OCI-LY7 (cell line): ENCODE measurements at regions not wholly inside any gene's neighbourhood (a gene's known extent, or its start where the extent isn't known, plus 50 kb on each side); places are given as distances from the start of the nearest gene placed in this dataset.

Experiments
- BruUV-seq: library from RNA; stranded (reverse); fragments of 400-500 nt; replicated peaks from 2 replicates; lab custom pipeline; 2021; lab: Mats Ljungman, UMichigan
- CTCF ChIA-PET: fragments of 300-600 bp; sonication (Branson Sonifier 250); formaldehyde crosslinking; loops from one replicate; lab custom pipeline; 2022; ENCODE audit warnings: antibody characterized with exemption; ENCODE audit not compliant: unreplicated experiment; lab: Charles Lee
- POLR2A ChIA-PET: fragments of 300-600 bp; sonication (Branson Sonifier 250); formaldehyde crosslinking; loops from one replicate; lab custom pipeline; 2022; ENCODE audit warnings: antibody characterized with exemption; lab: Charles Lee
- DNase-seq: peaks from one replicate; pipeline ENCODE4 v3.0.0-alpha.2; 2015; ENCODE audit warnings: low spot score
- H2AFZ ChIP-seq: fragments of 200-600 bp; sonication (generic), shearing (Covaris generic); 2 replicates; pipeline ENCODE4 v1.6.1; 2014; ENCODE audit warnings: mild to moderate bottlenecking, antibody characterized with exemption, low read length, moderate library complexity
- H3K27ac ChIP-seq: fragments of 200-600 bp; sonication (generic); 2 replicates; pipeline ENCODE4 v1.5.1; 2014; ENCODE audit warnings: mixed run types, low read depth, mild to moderate bottlenecking, moderate library complexity, low read length, inconsistent platforms; ENCODE audit not compliant: poor library complexity, severe bottlenecking
- H3K36me3 ChIP-seq: fragments of 200-600 bp; sonication (generic); 2 replicates; pipeline ENCODE4 v1.6.1; 2014; ENCODE audit warnings: mild to moderate bottlenecking, antibody characterized with exemption, low read length, moderate library complexity, mixed read lengths; ENCODE audit not compliant: insufficient read depth
- H3K4me1 ChIP-seq: fragments of 200-600 bp; sonication (generic); 2 replicates; pipeline ENCODE4 v1.5.1; 2014; ENCODE audit warnings: mild to moderate bottlenecking, low read length; ENCODE audit not compliant: insufficient read depth, poor library complexity, severe bottlenecking
- H3K4me2 ChIP-seq: fragments of 200-600 bp; sonication (generic); 2 replicates; pipeline ENCODE4 v1.6.1; 2014; ENCODE audit warnings: mild to moderate bottlenecking, low read length
- H3K4me3 ChIP-seq: fragments of 200-600 bp; sonication (generic); 2 replicates; pipeline ENCODE4 v1.5.1; 2014; ENCODE audit warnings: mild to moderate bottlenecking, low read depth, low read length; ENCODE audit not compliant: poor library complexity, severe bottlenecking
- H3K79me2 ChIP-seq: fragments of 200-600 bp; sonication (generic); 2 replicates; pipeline ENCODE4 v1.6.1; 2016; ENCODE audit warnings: low read depth, mild to moderate bottlenecking, low read length, moderate library complexity, mixed read lengths; ENCODE audit not compliant: insufficient read depth
- H3K9me2 ChIP-seq: fragments of 200-600 bp; sonication (generic); 2 replicates; pipeline ENCODE4 v1.6.1; 2016; ENCODE audit warnings: mild to moderate bottlenecking, low read length, mixed read lengths; ENCODE audit not compliant: insufficient read depth
- H3K9me3 ChIP-seq: fragments of 200-600 bp; sonication (generic); 2 replicates; pipeline ENCODE4 v1.6.1; 2014; ENCODE audit warnings: mild to moderate bottlenecking, mixed run types, low read length, mixed read lengths
- H4K20me1 ChIP-seq: fragments of 200-600 bp; sonication (generic); 2 replicates; pipeline ENCODE4 v1.6.1; 2014; ENCODE audit warnings: mild to moderate bottlenecking, antibody characterized with exemption, low read length, moderate library complexity, mixed read lengths; ENCODE audit not compliant: insufficient read depth
- CTCF ChIP-seq: fragments of 200-600 bp; sonication (generic); conservative IDR thresholded peaks from 2 replicates; pipeline ENCODE4 v1.5.1; 2014; ENCODE audit warnings: mild to moderate bottlenecking, antibody characterized with exemption, low read length, moderate library complexity, mixed read lengths
- EZH2phosphoT487 ChIP-seq: fragments of 200-600 bp; sonication (generic); IDR thresholded peaks from 2 replicates; pipeline ENCODE4 v1.6.1; 2018; ENCODE audit warnings: low read depth, borderline replicate concordance, mild to moderate bottlenecking, mixed run types, antibody characterized with exemption, low read length, moderate library complexity, mixed read lengths
- intact Hi-C: fragments of 100-400 bp; cut with micrococcal nuclease; formaldehyde crosslinking; loops from one replicate; pipeline ENCODE4 v1.10.0; 2022; ENCODE audit not compliant: unreplicated experiment

- no peaks in the 10 kb centered on the region for H3K36me3 ChIP-seq
- no peak overlapping the region for H3K27ac ChIP-seq
- no peak overlapping the region for H3K4me2 ChIP-seq
- no peaks in the 10 kb centered on the region for H3K4me1 ChIP-seq
- ChIA-PET POLR2A (no interaction called here), CTCF (no interaction called here)
- intact Hi-C loops, result no loop called here
- no TSS peak for BruUV-seq
- no peak for TF ChIP-seq EZH2phosphoT487
- no peak for TF ChIP-seq CTCF
- H3K4me3 ChIP-seq, result no peak overlapping the region
- no peaks in the 10 kb centered on the region for H3K79me2 ChIP-seq
- no peak overlapping the region for H2AFZ ChIP-seq
- no peaks in the 10 kb centered on the region for H3K9me2 ChIP-seq
- no peaks in the 10 kb centered on the region for H3K9me3 ChIP-seq
- H4K20me1 ChIP-seq, result no peaks in the 10 kb centered on the region
- no peak for DNase-seq
Measured at GRCh38 chr11:110891411-110891810, 179.2 kb upstream of the ARHGAP20 start.

- Histone ChIP-seq H3K9me3 (no peaks in the 10 kb centered on the region), H3K9me2 (no peaks in the 10 kb centered on the region), H4K20me1 (no peaks in the 10 kb centered on the region), H3K36me3 (no peaks in the 10 kb centered on the region), H3K4me2 (no peak overlapping the region), H3K79me2 (no peaks in the 10 kb centered on the region), H3K4me3 (no peak overlapping the region), H3K4me1 (no peaks in the 10 kb centered on the region), H3K27ac (no peak overlapping the region), H2AFZ (no peak overlapping the region)
- intact Hi-C loops, result no loop called here
- BruUV-seq, result no TSS peak
- CTCF ChIA-PET, result no interaction called here
- no peak for DNase-seq
- POLR2A ChIA-PET, result no interaction called here
- no peak for TF ChIP-seq EZH2phosphoT487
- TF ChIP-seq CTCF, result no peak
Measured at GRCh38 chr11:110890995-110891394, 178.8 kb upstream of the ARHGAP20 start.

GRCh38 chr11:110886288-110886970 is 174.2 kb upstream of the ARHGAP20 start:
- TF ChIP-seq CTCF (no peak), EZH2phosphoT487 (no peak)
- H3K27ac ChIP-seq, result no peak overlapping the region
- H3K9me3 ChIP-seq, result no peaks in the 10 kb centered on the region
- no peak overlapping the region for H3K4me2 ChIP-seq
- no peak for DNase-seq
- H3K79me2 ChIP-seq, result no peaks in the 10 kb centered on the region
- ChIA-PET POLR2A (interaction anchor here (0.5 to 1.2 kb wide), 5 partner anchors 15 to 157 kb away, joined by 3 to 4 read pairs (median 3); no protein-coding TSS in a partner anchor), CTCF (no interaction called here)
- no peak overlapping the region for H3K4me3 ChIP-seq
- H4K20me1 ChIP-seq, result no peaks in the 10 kb centered on the region
- no peaks in the 10 kb centered on the region for H3K36me3 ChIP-seq
- no peaks in the 10 kb centered on the region for H3K4me1 ChIP-seq
- no peak overlapping the region for H2AFZ ChIP-seq
- intact Hi-C loops, result no loop called here
- H3K9me2 ChIP-seq, result no peaks in the 10 kb centered on the region
- BruUV-seq, result no TSS peak
